Skin of body (tissue), 1 donor: ENCODE measurements at regions not wholly inside any gene's neighbourhood (a gene's known extent, or its start where the extent isn't known, plus 50 kb on each side); places are given as distances from the start of the nearest gene placed in this dataset.

Experiments used
- DNase-seq: peaks from one replicate; lab custom pipeline; 2025; lab: John Stamatoyannopoulos, UW

DNA sequence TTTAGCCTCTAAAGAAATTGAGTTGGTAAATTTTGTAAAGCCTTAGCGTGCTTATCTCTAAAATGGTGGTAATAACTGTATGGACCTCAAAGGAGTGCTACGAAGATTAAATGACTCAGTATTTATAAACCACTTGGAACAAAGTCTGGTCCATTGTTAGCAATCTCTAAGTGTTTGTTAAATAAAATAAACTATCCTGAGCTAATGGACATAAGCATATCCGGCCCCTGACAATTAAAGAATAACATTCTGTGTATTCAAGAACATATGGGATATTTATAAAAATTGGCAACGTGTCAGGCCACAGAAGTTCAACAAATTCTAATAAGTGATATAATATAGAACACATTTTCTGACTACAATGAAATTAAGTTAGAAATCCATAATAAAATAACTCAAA is 71.0 kb downstream of the MYEOV start:
- peak; percentile 12 for DNase-seq

DNA sequence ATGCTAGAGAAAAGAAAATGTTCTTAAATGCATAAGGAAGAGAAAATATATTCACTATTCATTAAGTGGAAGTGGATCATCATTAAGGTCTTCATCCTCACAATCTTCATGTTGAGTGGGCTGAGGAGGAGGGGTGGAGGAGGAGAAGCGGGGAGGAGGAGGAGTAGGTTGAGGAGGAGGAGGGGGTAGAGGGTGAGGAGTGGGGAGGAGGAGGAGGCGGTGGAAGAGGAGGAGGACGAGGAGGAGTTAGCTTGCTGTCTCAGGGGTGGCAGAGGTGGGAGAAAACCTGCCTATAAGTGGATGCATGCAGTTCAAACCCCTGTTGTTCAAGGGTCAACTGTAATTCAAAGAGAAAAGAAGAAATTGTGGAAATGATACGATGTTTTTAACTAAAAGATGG is 71.6 kb downstream of the MYEOV start:
- no peak for DNase-seq

DNA sequence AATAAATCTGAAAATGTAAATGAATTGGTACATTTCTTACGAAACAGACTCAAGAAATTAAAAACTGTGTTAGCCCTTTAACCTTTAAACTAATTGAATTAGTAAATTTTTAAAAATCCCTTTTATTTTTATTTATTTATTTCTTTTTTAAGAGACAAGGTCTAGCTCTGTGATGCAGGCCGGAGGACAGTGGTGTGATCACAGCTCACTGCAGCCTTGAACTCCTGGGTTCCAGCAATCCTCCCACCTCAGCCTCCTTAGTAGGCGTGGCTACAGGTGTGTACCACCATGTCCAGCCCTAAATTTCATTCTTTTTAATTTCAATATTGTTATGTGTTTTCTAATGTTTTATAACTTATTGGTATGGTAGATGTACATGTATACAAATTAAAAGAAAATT is 72.6 kb downstream of the MYEOV start:
- no peak for DNase-seq

DNA sequence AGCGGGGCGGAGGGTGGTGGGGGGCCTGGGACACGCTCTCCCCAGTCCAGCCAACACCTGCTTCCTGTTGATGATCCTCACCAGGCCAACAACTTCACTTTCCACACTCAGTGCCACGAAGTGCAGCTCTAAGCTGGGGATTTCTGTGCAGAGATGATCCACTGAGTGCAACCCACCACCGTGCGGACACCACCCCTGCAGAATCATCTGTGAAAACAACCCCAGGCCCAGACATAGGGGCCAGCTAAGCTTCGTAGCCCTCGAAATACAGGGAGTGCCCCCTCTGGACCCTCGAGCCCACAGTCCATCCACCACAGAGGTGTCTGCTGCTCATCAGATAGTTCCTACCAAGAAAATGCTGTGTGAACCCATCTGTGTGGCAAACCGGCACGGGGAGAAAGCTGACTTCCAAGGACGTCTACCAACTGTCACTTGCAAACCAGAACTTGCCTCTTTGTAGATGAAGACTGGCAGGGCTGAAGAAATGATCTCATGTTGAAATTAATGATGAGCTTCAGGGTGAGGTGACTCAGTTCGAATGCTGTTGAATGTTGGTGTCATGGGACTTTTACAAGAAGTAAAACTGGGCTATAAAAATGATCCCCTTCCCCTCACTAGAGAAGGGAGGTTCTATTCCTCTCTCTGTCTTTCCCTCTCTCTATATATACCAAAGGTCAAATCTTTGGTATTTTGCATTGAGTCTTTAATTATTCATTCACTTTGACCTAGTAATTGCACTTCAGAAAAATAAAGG is 73.4 kb downstream of the MYEOV start:
- no peak for DNase-seq

DNA sequence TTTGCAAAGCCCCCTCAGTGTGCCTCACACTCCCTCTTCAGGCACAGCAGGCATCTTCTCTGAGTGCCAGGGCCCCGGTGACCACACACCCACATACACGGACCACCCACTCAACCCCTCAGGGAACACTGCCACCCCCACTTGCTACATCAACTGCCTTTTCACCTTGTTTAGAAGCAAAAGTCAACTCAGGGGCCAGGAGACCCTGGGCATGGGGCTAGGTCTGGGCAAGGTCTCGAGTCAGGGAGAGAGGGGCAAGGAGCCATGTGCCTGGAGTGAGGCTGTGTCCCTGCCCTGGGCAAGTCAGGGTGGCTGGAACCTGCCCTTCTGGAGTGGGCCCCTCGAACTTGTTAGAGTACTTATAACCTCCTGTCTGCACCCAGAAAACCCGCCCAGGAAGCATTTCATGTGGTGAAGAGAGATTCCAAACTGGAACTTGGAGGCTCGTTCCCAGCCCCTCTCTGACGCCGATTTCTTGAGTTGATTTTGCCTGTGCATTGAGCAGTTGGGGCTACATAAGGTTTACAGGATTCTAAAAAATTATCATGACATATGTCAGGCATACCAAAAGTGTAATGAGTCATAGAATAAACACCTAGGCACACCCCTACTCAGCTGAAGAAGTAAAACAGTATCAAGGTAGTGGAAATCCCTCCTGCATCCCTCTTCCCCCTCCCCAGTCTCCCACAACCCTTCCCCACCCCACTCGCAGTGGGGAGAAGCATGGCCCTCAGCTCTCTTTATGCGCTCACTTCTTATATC is 74.3 kb downstream of the MYEOV start:
- no peak for DNase-seq

DNA sequence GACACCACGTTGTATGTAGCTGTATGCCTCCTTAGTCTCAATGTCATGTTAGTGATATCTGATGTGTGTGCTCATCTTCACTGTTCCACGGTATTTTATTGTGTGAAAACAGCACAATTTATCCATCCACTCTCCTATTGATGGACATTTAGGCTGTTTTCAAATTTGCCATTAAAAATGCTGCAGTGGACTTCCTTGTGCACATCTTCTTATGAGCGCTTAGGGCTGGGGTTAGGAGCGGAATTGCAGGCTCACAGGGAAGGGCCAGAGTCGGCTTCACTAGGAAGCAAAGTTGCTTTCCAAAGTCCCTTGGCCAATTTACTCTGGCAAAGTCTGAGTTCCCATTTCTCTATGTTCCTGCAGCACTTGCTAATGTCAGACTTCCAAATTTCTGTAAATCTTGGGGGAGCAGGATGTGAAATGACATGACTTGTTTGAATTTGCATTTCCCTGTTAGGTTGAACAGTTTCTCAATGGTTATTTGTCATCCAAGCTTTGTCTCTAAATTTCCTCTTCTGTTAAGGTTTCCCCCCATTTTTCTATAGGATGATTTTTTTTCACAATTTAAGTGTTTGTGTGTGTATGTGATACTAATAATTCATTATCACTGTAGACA is 75.4 kb downstream of the MYEOV start:
- DNase-seq: no peak

DNA sequence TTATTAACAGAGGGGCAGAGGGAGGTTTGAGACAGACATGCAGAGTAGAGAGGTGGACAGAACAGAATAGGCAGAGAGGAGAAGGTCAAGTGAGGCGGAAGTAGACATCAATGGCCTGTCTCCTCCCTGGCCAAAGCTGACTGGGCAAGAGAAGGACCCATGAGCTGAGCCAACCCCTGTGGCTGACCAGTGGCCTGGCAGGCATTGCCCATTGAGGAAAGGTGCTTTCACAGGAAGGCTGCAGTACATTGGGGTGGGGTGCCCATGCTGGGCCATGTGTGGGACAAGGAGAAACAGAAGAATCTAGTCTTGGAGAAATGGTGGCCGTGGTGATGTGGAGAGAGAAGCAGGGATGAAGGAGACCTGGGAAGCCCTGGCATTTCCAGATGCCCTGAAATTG is 76.0 kb downstream of the MYEOV start:
- no peak for DNase-seq

DNA sequence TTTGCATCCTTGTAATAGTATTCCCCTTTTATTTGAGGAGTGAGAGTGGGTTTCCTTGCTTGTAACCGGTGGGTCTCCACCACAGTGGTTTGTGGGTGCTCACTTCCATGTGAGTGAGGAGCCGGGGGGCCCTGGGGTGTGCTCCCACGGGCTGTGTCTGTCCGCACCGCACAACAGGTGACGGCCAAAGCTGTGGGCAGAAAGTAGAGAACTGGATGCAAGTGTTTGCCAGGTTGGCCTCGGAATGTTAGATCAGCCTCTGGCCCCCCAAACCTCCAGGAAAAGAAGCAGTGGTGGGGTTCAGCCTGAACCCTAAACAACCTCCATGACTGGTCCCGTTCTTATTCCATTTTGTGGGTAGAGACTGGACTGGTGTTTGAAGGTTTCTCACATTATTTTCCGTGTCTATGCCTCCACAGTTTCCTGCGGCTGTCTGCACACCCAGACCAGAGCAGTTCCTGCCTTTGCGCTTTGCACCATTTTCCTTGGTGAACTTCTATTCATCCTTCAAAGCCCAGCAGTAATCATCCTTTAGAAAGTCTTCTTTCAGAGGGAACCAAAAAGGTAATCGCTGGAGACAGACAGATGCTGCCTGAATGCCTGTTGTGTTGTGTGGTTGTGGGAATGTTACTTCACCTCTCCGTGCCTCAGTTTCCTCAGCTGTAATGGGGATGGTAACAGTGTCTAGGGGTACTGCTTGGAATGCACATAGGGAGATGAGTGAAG is 77.2 kb downstream of the MYEOV start:
- no peak for DNase-seq

DNA sequence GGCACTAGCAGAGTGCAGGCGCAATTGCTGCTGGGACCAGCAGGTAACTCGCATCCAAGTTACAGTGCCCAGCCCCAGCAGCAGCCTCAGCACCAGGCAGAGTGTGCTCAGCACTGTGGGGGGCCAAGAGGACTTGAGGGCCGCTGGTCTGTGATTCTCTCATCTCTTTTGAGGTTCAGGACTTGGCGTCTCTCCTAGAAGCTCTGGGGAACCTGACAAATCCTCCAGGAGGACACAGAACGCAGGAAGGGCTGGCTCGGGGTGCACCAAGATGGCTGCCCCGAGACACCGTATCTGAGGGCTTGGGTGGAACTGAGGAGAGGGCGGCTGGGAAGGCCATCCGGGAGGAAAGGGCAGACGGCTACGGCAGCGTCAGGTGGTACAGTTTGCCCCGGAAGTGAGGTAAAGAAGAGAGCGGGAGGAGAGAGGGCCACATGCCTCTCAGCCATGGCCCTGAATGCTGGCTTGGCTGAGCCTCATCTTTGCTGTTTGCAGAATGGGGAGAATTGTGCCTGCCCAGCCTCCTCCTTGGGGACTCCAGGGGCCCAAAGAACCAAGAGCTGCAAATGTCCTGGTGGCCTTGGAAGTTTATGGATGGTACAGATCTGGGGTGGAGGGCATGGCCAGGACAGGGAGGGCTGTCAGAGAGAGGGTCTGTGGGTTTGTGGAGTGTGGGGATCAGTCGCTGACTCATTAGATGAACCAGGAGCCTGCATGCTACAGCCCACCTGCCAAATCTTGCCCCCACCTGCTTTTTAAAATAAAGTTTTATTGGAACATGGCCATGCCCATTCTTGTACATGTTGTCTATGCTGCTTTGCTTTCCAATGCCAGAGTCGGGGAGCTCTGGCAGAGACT is 78.0 kb downstream of the MYEOV start:
- no peak for DNase-seq

DNA sequence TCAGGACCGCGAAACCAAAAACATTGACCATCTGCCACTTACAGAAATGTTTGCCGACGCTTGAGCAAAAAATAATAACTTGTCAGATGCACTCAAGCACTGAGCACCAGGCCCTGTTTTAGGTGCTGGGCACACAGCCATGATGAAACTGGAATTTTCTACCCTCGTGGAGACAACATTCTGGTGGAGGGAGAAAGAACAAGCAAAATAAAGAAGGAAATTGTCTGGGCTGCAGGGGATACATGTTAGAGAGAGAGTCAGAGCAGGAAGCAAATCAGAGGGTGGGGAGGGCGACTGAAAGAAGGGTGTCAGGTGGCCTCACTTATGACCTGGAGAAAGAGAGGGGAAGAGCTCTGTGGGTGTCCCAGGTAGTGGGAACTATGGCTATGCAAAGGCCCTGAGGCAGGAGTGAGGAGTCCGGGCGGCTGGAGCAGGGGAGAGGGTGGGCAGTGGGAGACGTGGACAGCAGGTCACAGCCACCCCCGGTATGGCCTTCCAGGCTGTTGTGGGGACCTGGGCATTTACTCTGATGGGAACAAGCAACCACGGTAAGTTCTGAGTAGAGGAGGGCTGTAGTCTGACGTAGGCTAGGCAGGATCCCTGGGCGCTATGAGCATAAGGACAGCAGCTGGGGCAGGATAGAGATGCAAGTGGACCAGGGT is 78.8 kb downstream of the MYEOV start:
- DNase-seq: no peak

DNA sequence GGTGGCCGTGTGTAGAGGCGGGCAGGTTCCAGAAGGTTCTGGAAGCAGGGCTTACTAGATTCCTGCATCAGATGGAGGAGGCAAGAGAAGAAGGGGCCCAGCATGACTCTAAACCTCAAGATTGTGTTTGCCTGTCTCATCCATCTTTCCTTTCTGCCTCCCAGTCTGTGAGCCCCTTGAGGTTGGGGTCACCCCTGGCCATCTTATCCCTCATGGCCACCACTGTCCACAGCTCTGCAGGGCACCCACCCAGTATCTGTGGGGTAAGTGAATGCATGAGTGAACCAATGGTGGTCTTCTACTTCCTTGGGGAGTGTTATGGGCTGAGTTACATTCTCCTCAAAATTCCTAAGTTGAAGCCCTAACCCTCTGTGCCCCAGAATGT is 79.3 kb downstream of the MYEOV start:
- DNase-seq: no peak

DNA sequence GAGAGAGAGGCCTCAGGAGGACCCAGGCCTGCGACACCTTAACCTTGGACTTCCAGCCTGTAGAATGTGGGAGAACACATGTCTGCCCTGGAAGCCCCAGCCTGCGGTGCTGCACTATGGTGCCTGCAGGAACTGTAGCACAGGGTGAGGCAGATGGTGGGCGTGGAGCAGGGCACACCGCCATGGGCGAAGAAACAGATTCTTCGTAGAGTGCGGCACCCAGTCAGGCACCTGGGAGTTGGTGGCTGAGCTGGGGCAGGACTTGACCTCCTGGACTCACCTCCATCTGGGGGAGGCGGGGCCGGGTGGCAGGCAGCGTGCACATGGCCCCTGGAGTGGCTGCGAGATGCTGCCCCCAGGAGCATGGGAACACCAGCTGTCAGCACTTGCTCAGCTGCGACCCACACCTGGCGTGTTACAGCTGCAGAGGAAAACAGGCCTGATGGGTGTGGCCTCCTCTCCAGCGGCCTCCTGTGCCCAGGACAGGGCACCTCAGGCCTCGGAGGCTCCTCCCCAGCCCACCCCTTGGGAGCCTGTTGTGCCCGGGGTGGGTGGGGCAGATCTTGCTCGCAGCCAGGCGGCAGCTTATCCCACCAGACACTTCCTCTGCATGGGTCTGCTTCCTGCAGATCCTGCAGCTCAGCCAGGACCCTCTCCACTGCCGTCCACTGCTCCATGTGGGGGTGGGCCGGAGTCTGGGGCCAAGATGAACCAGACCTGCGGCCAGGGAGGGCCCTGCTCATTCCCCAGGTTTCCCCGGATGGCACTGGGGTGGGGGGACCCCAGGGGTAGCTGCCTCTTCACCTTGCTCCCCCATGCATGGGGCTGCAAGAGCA is 80.4 kb downstream of the MYEOV start:
- no peak for DNase-seq

DNA sequence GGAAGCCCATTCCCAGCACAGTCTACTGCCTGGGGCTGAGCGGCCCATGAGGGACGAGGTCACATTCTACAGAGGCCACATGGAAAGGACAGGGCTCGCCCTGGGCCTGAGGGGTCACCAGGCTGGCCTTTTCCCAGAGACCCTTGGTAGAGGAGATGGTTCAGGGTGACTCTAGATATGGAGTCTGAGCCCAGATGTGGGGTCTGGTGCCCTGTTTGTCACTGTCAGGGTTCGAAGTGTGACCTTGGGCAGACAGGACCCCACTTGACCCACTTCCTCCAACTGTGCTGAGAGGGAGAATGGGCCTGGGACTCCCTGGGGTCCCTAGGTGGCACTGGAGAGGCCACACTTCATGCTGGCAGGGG is 81.0 kb downstream of the MYEOV start:
- no peak for DNase-seq

DNA sequence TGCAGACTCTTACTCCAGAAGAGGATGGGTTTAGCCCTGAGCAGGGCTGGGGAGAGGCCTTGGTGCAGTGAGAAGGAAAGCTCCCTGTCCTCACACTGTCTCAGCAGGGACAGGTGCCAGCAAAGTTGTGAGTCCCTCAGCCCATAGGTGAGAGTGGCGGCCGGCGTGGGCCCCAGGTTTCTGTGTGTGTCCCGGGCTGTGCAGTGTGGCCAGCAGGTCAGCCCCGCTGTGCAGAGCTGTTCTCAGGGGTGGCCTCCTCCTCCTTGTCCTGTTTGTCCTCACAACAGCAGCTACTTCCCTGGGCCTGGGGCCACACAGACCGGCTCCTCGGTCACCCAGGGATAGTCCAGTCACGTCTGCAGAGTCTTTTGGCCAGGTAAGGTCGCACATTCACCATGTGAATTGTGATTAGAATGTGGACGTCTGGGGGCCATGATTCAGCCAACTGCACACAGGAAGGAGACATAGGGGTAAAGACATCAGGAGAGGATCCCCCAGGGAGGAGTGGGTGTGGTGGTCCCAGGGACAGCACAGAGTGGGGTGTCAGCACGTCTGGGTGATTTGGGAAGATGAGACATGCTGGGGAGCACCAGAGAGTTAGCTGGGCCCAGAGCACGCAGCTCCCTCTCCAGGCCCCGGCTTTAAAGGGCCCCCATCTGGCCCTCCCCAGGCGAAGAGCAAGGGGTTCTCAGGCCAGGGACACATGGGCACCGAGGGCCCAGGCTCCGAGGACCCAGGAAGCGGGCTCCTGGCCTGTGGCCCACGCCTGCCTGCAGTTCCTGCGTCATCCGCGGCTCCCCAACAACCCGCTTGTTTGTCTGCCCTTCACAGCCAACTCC is 81.6 kb downstream of the MYEOV start:
- DNase-seq: no peak

DNA sequence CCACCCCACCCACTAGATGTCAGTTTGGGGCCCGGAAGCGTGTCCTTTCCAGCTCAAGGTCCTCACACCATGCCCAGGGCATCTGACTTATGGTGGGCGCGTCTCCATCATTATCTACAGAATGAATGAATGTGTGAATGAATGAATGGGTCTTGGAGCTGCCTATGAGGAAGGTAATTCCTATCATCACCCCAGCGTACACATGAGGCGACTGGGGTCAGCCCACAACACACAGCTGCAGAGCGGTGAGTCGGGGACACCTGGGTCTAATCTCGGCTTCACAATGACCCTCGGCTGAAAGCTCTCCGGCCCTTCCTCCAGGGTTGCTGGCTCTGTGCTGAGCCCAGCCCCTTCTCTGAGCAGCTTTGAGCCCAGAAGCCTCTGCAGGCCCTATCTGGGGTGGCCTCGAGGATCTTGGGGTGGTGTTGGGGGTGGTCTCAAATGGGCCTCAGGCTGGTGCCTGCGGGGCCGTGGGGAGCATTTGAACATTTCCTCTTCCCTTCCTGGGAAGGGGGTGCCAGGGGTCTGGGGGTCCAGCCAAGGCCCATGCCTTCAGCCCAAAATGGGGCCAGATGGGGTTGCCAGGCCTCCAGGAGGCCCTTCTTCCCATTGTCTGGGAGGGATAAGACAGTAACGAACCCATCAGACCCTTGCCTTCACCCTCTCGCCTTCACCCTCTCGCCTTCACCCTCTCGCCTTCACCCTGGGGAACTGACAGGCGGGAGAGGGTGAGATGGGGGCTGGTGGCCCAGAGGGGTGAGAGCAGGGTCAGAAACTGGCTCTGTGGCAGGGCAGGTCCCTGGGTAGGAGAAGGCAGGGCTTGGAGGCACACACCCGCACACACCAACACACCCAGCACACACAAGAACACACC is 82.4 kb downstream of the MYEOV start:
- no peak for DNase-seq

DNA sequence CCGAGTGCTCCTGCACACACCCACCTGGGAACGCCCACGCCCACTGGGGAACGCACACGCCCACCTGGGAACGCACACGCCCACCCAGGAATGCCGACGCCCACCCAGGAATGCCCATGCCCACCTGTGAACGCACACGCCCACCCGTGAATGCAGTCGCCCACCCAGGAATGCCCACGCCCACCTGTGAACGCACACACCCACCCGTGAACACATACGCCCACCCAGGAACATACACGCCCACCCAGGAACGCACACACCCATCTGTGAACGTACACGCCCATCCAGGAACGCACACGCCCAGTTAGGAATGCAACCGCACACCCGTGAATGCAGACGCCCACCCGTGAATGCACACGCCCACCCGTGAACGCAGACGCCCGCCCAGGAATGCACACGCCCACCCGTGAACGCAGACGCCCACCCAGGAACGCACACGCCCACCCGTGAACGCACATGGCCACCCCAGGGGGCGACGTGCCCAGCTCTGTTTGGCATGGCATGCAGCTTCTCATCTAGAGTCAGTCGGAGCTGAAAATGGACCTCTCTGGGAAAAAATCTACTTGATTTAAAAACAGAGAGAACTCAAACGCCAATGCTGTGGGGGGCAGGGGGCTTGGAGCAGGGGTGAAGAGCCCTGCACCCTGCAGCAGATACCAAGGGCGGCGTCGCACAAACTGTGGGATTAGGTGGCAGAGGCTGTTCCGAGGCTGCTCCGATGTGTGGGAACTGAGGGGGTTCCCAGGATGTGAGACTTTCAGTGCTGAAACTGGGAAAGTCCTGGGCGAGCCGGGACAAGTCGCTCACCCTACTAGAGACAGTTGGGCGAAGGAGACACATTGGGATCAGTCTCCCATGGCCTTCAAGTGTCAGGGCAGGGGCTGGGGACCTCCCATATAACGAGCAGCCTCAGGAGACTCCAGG is 83.3 kb downstream of the MYEOV start:
- DNase-seq: no peak

DNA sequence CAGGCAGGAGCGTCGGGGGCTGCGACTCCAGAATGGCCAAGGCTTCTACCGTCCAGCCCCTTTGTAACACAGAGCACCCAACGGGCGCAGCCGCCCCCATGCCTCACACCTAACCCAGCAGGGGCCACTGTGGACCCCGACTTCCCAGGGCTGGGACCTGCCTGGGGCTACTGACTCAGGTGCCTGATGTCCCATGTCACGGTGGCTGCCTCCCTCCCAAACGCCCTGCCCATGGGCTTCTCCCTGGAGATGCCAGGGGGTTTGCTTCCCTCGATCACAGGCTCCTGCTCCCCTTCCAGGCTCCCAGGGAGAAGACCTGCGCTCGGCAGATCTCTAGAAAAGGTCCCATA is 84.0 kb downstream of the MYEOV start:
- no peak for DNase-seq
